ENCODE measurements at regions not wholly inside any gene's neighbourhood (a gene's known extent, or its start where the extent isn't known, plus 50 kb on each side); places are given as distances from the start of the nearest gene placed in this dataset.

DNA sequence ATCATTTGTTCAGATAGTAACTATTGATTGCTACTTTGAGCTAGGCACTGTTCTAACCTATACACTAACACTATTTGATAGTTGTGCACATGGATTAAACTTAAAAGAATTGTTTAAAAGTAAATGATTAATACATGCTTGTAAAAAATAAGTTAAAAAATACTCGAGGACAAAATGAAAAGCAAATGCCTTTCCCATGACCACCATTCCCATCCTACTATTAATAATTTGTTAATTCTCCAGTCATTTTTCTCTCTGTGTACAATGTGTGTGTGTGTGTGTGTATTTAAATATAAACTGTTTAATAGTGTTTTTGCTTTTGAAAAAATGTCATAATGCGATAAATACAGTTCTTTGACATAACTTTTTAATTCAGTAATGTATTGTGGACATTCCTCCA is 78.7 kb upstream of the KCNMB2 start:
- CTCF ChIA-PET: no interaction called here

DNA sequence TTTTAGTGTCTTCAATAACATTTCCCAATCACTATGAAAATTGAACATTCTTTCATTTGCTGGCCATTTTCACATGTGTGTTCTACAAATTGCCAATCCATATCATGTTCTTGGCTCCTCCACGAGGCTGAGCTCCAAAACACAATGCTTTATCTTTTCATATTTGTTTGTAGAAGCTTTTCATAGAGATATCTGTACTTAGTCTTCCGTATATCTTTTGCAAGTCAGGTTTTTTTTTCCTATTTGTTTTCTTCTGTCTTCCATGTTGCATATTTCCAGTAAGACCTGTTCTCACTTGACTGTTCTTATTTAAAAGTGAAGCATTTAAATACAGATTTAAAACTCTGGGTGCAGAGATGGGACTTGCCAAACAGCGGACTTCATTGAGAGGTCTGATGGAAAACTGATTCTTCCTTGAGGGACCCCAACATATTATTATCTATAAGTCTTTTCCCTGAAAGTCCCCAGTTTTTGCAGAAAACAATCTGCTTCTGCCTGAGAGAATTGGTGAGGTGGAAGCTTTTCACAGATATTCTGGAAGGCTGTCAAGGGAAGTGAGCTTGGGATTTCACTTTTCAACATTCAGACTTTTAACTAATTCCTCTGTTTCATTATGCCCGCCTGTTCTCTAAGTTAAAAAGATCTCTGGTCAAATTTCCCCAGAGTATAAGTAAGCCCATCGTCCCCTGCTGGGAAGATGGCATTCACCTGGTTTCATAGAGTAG is 77.8 kb upstream of the KCNMB2 start:
- CTCF ChIA-PET: no interaction called here
- POLR2A ChIA-PET: no interaction called here

More for the DNA sequence above, 78.7 kb upstream of the KCNMB2 start:
- POLR2A ChIA-PET: no interaction called here

DNA sequence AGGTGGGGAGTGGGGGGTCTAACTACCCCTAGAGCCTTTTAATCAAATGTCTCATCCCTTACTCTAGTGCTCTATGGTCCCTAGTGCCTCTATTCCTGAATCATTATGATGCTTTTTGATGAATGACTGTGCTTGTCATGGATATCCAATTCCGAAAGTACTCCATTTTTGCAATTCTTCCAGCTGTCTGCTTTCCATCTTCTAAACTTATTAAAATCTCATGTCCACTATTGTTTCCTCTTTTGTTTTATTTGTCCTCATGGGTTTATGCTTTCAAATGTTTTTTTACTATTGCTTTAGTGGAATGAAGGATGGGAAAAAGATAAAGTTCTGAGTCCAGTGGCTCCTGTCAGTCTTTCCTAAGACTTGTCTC is 77.2 kb upstream of the KCNMB2 start:
- CTCF ChIA-PET: no interaction called here
- POLR2A ChIA-PET: no interaction called here

DNA sequence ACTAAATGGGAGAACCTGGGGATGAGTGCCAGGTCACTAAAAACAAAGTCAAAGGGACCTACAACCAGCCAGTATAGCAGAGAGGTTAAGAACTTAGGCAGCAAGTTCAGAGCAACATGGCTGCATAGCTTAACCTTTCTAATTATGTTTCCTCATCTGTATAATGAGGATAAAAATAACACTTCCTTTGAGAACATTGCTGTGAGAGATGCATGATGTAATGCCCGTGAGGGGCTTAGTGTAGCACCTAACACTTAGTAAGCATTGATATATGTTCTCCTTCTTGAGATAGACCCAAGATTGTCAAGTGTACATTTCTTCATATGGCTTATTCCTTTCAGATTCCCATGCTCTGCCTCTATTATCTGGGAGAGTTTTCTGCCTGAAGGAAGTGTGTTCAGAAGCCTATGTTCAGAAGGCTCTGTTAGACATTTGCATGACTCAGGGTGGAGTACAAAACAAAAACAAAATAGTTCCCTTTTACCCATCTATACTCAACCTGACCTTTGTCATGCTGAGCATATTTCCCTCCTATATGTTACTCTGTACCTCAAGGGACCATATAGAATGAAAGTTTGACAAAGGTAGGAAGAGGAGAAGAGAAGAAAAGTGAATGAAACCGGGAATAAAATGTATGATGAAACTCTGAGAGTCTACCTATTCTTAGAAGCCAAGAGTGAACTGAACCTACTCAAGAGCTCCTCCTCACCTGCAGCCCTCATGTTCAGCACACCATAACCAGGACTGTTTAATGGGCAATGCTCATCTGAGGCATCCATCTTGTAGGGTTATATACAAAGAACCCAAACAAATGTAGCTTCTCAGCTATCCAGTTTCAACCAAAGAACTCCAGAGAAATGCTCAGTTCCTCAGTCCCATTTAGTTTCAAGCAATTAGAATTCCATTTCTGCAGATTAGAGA is 70.7 kb upstream of the KCNMB2 start:
- ChIA-PET POLR2A (no interaction called here), CTCF (no interaction called here)

DNA sequence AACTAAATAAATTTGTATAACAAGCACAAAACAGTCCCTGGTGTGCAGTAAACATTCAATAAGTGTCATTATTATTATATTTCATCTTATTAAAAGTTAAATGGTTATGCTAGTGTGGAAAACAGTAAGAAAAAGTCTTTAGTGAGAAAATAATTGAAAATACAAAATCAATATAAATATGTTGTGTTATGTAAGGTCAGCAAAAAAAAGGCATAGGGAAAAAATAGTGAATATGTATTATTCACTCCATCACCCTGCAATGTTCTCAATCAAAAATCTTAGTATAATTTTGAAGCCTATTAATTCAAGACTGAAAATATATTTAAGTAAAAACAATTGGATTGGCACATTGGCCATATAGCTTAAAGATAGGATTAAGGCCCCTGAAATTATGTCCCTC is 63.3 kb upstream of the KCNMB2 start:
- ChIA-PET CTCF (no interaction called here), POLR2A (no interaction called here)

DNA sequence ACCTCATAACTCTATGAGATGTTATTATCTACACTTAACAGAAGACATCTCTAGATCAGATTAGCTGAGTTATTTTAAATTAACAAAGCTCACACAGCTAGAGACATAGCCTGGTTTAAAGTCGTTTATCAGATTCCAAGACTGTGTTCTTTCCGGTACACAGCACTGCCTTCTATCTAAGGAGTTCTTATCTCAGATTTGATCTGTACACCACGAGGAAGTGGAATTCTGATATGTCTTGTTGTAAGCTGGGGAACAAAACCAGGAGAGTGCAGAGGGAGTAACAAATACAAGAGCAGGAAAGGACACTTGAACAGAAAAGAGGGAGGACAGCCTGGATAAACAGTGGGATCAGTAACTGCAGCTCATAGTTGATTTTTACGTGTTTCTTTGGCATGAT is 61.7 kb upstream of the KCNMB2 start:
- ChIA-PET CTCF (no interaction called here), POLR2A (no interaction called here)

DNA sequence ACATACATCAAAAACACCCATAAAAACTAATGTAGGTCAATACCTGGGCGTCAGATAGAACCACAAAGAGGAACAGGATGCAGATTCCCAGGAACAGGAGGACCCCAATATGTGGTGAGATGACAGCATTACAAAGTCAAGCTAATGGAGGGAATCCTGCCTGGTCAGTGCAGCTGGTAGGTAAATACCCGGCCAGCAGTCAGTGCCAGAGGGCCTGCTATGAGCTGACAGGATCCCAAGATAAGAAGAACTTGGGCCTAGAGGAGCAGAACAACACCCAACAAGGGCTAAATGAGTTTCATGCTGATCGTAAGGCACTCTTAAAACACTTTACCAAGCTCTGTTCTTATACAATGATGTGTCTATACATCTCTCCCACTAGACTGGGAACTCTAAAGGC is 61.2 kb upstream of the KCNMB2 start:
- CTCF ChIA-PET: no interaction called here
- POLR2A ChIA-PET: no interaction called here

DNA sequence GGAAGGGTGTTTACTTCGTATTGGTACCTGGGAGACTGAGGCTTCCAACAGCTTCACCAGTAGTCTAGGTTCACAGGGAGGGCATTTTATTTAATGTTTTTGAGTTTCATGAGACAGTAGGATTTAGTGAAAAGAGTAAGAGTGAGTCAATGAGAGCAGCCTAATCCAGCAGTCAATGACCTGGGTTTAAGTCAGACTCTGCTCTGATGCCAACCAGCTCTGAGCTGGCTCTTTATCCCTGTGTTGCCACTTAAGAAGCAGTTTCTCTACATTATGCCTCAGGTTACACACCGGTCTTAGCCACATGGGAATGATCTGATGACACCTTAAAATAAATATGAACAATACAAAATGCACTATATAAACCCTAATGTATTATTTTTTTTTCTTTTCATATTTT is 59.4 kb upstream of the KCNMB2 start:
- CTCF ChIA-PET: no interaction called here
- POLR2A ChIA-PET: no interaction called here

DNA sequence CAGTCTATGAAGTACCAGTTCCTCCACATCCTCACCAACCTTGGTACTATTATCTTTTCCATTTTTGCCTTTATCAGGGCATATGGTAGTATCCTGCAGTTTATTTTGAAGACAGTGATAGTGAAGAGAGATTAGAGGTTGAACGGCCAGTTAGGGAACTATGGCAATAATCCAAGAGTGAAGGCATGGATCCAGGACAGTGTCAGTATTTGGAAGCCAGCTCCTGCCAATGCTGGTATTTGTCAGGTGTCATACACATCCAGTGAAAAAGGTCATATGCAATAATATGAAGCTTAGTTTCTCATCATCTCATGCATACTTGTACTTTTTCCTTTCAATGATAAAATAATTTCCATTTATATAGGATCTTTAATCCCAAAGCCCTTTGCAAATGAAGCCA is 56.8 kb upstream of the KCNMB2 start:
- POLR2A ChIA-PET: no interaction called here
- CTCF ChIA-PET: no interaction called here

DNA sequence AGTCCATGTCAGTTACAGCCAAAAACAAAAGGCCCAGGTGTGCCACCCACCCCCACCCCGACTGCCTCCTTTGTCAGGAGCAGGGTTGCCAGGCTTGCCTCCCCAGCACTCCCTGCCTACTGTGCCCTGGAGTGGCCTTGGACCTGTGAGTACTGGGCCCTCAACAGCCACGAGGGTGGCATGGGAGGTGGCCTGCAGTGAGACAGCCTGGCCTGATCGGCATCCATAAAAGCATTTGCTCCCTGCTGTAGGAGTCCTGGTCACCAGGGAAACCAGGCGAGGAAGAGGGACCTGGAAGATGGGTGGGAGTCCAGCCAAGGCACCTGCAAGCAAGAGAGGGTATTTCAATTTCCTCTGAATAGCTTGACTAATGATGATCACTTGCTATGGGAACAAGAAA is 56.4 kb upstream of the KCNMB2 start:
- POLR2A ChIA-PET: no interaction called here

DNA sequence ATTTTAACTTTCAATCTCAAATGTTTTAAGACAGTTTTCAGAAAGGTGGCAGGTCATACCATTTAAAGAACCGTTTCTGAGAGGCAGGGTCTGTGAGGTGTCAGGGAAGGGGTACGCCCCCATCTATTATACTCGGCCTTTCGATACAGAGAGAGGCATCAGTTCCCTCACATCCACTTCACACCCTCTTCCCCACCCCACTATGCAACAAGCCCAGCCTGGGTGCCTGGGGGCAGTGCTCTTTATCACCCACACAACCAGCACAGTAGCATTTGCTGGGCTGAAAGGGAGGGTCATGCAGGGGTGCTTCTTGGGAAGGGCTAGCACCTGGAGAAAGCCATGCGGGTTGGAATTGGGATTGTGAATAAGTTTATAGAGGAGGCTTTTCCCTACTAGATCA is 56.0 kb upstream of the KCNMB2 start:
- POLR2A ChIA-PET: no interaction called here
- CTCF ChIA-PET: no interaction called here

More for the DNA sequence above, 56.4 kb upstream of the KCNMB2 start:
- CTCF ChIA-PET: no interaction called here

DNA sequence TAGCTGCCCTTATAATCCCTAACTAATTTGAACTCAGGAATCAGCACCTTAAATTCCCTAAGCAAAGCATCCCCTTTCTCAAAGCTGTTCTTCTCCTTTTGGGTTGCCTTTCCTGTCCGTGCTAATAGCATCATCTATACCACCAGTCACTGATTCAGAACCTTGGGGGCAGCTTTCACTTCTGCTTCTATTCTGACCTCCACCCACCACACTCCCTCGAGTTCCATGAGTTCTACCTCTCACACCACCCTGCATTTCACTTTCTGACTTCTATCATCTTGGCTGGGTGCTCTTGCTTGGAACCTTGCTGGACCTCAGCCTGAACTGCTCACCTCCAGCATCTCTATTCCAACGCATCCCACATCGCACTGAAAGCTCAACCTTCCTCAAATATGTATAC is 55.4 kb upstream of the KCNMB2 start:
- ChIA-PET CTCF (no interaction called here), POLR2A (no interaction called here)

DNA sequence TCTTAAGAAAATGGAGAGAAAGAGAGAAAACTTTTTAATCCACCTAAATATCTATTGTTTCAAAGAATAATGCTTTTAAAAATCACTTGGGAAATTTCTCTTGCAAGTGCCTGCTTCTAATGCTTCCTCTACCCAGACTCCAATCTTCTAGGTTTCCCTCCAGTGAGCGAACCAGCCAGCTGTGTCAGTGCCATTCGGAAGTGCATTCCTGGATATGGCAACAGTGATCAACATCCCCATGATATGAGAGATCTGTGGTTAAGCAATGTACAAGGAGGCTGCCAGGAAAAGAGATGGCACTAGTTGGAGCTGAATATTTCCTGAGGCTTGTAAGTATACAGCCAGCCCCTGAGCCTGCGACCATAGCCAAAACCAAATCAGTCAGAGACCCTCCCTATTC is 53.3 kb upstream of the KCNMB2 start:
- CTCF ChIA-PET: interaction anchor here (1.4 kb wide), 1 partner anchor 8 kb away, joined by 3 read pairs; no protein-coding TSS in a partner anchor
- POLR2A ChIA-PET: no interaction called here

DNA sequence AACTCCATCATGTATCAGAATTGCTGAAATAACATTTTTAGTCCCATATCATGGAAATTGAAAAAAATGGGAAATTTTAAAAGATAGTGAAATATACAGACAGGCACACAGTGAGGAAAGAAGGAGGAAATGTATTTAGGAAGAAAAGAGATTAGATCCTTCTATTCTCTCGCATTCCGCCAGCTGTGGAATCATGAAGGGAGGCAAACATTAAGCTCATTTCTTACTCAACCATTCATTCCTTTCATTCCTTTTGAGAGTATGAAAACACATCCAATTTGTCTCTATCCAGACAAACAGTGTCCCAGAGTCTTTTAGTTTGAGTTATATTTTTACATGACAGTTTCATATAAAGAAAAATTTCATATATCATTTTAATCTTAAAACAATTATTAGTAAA is 52.5 kb upstream of the KCNMB2 start:
- ChIA-PET CTCF (interaction anchor here (1.4 kb wide), 1 partner anchor 7 kb away, joined by 3 read pairs; no protein-coding TSS in a partner anchor), POLR2A (no interaction called here)

DNA sequence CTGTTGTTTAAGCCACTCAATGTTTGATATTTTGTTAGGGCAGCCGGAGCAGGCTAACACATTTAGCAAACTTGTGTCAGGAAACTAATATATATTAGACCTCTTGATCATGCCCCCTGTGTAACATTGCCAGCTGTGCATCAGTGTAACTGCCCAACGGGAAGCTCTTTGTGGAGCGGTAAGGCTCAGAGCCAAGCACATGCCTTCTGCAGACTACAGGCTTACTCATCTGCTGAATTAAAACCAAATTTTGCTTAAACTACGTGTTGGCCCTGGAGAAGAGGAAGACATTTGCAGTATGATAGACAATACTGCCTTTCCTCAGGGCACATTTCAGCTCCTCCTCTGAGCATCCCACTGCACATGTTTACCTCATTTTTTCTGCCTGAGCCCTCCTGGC is 50.5 kb upstream of the KCNMB2 start:
- ChIA-PET CTCF (no interaction called here), POLR2A (no interaction called here)
